GM23248 (cell line): ENCODE measurements at regions not wholly inside any gene's neighbourhood (a gene's known extent, or its start where the extent isn't known, plus 50 kb on each side); places are given as distances from the start of the nearest gene placed in this dataset.

ENCODE experiments used
- EZH2 ChIP-seq: fragments of 200-600 bp; sonication (generic); IDR thresholded peaks from 2 replicates; pipeline ENCODE4 v1.6.1; 2018; ENCODE audit warnings: antibody characterized with exemption, mild to moderate bottlenecking; ENCODE audit not compliant: insufficient read depth, poor library complexity, severe bottlenecking
- EZH2phosphoT487 ChIP-seq: fragments of 200-600 bp; sonication (generic); IDR thresholded peaks from 2 replicates; pipeline ENCODE4 v1.6.1; 2018; ENCODE audit warnings: antibody characterized with exemption, moderate library complexity, mild to moderate bottlenecking, low read depth; ENCODE audit not compliant: insufficient read depth

DNA sequence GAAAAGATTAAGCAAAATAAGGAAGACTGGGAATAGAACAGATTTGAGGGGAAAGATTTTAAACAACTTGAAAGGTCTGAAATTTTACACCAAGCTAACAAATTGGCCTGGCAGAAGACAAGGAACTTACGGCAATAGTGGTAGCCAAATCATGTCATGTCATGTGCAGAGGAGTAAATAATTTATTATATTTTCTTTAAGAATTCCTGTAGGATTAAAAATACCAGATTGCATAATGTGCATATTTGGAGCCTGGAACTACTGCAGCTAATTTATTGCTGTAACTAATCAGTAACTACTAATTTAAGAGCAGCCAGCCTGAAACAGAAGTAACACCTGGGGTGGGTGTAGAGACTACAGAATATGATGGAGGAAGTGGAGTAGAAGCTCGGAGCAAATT, 334.3 kb downstream of the TGFB2 start:
- TF ChIP-seq EZH2phosphoT487 (no peak), EZH2 (no peak)
